Iris pigment epithelial cell (primary cell): ENCODE measurements at regions not wholly inside any gene's neighbourhood (a gene's known extent, or its start where the extent isn't known, plus 50 kb on each side); places are given as distances from the start of the nearest gene placed in this dataset.

ENCODE experiments used
- DNase-seq: peaks from one replicate; pipeline ENCODE4 v3.0.0-alpha.2; 2011; ENCODE audit warnings: low read depth

DNA sequence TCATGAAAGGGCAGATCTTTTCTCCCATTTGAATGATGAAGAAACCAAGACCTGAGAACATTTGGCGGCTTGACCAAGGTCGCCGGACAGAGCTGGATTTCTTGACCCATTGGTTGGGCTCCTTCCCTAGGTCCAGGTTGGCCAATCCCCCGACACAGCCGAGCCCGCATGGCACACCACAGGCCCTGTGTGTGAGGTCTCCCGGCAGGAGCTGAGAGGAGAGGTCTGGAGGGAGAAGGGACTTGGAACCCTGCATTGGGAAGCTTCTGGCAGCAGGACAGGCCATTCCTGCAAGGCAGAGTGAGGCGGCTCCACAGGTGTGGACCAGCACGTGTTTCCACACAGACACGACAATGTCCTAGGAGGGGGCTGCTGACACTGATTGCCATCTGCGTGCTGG lies 98.6 kb upstream of the THY1 start:
- DNase-seq = no peak

DNA sequence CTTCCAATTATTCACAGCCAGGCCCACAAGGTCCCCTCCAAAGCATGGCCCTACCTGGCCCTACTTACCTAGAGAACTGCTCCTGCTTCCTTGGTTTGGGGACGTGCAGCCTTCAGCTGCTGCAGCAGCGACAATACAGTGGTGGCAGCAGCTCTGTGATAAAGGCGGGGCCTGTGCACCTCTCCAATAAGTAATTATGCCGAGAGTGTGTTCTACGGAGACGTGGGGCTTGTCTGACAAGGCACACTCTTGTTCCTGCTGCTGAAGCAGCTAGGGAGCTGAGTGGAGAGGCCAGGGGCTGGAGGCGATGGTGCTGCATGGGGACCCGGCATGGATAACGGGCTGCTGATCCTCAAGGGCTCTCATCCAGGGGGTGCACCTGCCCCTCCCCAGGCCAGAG lies 98.0 kb upstream of the THY1 start:
- no peak for DNase-seq

DNA sequence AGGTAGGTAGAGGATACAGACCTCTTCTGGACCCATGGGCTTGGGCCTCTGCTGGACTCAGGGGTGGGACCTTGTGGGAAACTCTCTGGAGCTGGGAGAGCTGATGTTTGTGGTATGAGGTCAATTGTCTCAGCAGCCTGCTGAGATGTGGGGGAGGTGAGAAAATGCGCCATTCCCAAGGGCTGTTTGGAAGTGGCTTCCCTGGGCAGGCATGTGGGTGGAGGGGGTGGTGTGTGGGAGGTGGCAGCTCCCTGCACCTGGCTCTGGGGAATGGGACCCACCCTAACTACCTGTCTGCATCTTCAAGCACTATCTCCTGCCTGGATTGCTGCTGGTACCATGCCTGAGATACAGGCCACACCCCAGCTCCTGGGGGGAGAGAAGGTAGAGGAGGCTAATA lies 97.4 kb upstream of the THY1 start:
- DNase-seq = no peak

DNA sequence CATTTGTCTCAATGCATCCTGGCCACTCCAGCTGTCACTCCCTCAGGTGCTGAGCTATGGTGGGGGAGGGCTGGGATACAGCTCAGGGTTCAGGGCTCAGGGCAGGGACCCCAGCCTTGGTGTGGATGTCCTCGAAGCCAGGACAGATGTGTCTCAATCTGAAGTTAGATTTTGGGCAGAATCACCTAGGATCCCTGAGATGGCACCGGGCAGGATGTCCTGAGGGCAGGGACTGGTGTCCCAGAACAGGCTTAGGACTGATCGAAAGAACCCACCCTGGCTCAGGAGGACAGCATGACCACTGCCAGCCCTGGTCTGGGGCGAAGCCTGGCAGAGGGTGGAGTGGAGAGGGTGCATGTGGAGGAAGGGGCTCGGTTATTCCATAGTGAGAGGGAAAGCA lies 96.8 kb upstream of the THY1 start:
- DNase-seq = no peak

DNA sequence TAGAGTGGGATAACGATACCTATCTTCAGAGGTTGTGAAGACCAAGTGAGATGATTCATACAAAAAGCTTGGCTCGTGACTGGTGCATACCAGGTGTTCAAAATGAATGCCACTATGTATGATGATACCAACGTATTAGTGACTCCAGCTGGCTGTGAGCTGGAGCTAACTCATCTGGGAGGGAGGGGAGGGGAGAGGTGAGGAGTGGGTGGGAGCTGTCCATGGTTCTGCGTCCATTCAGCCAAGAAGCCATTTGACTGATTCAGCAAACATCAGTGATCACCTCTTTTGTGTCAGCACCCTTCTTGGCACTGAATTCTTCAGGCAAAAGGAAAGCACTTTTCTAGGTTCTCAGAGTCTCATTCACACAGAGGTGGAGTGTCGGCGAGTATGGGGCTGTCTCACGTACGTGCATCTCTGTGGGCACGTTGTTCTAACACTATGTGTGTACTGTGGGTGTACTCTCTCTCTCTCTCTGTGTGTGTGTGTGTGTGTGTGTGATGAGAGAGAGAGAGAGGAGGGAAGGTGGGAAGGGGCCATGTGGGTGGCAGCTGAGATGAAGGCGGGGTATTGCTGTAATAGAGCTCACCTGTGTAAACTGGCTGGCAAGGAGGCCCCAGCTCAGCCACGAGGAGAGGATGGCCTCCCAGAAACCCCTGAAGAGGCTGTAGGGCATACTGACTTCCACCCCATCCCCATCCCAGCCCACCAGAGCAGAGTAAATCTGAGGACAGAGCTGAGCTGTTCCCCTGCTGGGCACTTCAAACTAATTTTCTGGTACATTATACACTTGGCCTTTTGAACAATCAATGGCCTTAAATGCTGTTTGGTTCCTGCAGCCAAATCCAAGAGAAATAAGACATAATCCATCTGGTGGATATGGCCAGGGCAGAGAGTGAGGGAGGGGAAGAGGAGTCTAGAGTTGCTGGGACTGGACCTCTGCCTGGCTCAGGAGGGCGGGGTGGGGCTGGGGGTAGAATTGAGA lies 96.1 kb upstream of the THY1 start:
- peak; percentile 41 for DNase-seq

DNA sequence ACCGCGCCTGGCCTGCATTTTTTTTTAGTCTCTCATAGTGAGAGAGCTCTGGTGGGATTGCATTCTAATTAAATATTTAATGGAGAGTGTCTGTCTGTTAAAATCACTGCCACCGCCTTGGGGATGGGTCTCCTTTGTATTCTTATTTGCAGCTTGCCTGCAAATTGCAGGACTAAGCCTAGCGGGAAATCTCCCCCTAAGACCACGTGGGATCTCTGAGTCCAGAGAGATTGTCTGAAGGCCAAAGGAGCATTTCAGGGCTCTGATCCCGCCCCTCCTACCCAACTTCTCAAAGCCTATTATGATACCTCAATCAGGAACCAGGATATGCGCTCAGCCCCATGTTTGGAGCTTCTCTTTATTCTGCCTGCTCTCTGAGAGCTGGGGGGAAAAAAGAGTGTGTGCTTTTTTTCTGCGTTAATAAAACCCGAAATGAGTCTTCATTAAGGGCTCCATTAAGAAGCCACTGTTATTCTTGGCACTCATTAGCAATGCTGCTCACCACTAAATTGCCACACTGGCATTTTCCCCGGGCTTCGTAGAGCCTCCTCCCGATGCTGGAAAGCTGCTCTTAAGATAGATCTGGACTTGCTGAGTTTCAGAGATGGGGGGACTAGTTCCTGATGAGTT lies 92.9 kb upstream of the THY1 start:
- no peak for DNase-seq

DNA sequence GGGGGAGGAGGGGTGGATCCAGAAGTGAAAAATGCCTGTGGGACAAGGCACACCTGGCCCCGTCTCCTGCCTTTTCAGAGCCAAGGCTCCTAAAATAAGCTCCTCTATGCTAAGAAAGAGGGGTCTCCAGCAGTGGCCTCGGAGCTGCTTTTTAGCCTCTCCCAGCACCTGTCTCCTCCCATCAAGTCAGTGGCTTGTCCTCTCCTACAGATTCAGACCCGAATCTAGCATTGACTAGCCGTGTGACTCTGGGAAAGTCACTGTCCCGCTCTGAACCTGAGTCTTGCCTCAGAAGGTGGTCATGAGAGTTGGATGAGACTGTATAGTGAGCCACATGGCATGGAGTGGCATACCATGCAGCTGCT lies 90.8 kb upstream of the THY1 start:
- no peak for DNase-seq

DNA sequence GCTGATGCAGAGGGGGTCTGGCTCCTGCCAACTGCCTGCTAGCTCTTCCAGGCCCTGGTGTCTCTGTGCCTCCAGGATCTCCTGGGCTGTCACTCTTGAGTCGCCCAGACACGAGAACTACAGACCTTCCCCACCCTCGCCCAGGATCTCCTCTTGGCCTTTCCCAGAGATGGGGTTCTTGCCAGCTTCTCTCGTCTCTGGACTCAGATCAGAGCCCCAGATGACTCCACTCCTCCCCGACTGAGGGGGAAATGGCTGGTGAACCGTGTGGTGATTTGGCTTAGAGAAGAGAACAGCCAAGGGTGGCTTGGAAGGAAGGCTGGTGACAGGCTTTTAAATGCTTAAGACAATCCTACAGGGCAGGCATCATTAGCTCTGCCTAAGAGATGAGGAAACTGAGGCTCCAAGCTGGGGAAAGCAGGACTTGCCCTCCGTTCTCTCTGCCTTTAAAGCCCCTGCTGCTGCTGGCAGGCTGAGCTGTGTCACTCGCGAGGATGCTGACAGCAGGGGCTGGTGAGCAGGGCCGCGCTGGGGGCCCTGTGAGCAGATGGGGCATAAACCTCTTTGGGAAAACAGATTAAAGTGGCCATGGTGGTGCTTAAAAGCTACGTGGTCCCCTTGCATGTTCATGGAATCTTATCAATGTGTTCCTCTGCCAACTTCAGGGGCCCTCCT lies 90.3 kb upstream of the THY1 start:
- DNase-seq = no peak

DNA sequence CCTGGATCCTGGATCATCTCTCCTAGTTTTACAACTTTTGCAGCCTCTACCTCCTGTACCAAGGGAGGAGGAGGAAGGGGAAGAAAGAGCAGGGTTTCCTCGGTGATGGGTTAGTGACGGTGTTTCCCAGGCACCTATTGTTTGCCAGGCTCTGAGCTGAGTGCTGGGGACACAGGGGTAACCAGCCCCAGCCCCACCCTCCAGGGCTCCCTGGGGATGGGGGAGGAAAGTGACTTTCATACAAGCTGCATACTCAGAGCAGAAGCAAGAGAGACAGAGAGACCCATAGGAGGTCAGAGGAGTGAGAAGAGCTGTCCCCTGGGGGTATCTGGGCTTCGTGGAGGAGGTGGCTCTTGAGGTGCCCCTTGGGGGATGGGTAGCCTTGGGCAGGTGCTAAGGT lies 89.4 kb upstream of the THY1 start:
- no peak for DNase-seq

DNA sequence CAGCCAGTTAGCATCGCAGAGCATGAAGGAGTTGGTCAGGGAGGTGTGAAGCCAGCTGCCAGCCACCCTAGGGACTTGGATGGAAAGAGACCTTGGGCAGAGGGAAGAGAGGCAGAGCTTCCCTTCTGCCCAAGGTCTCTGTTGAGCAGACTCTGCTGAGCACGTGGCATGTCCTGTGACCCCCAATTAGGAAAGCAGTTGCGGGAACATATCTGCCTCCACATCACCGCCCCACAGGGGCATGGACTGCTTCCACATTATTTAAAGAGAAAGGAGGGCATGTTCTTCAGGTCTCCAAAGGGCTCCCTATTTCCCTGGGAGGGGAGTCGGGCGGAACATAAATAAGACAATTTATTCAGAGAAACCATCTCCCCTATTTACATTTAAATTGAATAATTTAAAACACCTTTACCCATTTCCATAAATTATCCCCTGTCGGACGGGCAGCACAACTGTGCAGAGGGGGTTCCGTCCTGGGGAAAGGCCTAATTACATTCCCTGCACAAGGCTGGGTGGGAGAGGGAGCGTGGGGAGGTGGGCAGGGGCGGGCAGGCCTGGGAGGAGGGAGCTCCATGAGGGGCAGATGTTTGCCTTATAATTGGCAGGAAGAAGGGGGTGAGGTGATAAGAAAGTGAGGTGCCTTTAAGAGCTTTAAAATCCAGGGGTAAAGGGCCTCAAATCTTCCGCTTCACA lies 88.8 kb upstream of the THY1 start:
- no peak for DNase-seq

DNA sequence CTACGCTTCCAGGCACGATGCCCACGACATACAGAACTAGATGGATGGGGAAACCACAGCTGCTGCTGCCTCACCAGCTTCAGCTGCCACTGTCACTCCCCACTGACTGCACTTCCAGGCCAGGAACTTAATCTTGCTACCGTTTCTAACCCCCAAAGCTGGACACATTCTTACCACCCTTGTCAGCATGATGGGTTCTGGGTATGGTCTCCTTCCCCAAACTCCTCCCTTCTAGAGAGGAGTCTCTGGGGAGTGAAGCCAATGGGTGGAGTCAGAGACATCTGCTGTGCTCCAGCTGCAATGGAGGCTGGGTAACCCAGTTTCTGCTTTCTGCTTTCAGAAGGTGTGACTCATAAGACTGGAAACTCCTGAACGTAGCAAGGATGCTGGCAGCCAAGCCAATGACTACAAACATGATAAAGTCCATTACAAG lies 87.0 kb upstream of the THY1 start:
- DNase-seq = peak; percentile 96

DNA sequence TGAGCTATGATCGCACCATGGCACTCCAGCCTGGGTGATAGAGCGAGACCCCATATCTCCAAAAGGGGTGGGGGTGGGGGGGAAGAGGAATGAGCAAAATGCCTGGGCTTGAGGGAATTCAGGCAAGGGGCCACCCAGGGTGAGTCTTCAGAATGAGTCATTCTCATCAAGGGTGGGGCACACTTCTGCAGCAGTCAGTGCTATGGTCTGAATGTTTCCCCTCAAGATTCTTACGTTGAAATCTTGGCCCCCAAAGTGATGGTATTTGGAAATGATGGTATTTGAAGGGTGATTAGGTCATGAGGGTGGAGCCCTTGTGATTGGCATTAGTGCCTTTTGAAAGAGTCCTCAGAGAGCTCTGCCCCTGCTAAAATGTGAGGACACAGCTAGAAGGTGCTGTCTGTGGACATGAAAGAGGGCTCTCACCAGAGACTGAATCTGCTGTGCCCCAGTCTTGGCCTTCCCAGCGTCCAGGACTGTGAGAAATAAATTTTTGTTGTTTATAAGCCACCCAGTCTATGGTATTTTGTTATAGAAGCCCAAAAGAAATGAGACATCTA lies 86.4 kb upstream of the THY1 start:
- peak; percentile 42 for DNase-seq

DNA sequence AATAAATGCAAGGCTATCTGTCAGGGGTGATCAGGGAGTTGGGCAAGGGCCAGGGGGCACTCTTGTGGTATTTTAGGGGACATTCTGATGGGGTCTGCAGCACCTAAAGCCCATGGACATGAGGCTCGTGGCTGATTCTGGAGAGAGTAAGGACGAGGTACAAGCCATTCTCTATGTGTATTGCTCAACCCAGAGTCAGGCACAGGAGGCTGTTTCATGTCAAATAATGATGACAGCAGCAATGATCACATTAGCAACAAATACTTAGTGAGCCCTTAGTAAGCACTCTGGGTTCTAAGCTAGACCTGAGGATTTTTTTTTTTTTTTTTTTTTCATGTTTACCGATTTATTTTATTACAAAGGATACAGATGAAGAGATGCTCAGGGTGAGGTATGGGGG lies 83.5 kb upstream of the THY1 start:
- DNase-seq = no peak

DNA sequence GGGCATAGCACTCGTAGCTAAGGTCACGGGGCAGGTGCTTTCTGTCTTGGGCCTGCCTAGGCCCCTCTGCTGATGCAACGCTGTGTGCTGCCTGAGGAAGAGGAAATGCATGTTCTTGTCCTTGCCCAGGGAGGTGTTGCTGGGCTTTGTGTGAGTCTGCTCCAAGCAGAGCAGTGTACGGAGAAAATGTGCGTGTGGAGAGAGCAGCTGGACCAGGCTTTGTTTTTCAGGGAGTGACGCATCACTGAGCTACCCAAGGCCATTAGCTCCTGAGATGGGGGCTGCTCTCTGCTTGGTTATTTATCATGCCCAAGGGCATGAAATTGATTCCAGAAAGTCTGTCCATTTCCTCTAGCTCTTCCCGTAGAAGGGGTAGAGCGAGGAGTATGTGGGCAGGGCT lies 82.9 kb upstream of the THY1 start:
- peak; percentile 15 for DNase-seq

DNA sequence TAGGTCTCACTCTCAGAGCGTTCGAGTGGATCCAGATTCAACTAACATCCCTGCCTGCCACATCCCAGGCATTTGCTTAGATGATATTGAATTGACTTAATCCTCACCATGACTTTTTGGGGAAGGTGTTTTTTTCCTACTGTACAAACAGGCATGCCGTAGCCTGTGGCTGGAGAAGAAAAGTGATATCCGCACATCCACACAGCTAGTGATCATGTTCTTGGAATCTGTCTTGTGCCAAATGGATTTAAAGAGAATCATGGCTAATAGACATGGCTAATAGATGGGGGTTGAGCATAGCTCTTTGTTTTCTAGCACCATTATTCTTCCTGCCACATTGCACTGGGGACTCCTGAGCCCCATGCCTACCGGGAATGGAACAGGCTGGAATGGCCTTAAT lies 82.1 kb upstream of the THY1 start:
- no peak for DNase-seq

DNA sequence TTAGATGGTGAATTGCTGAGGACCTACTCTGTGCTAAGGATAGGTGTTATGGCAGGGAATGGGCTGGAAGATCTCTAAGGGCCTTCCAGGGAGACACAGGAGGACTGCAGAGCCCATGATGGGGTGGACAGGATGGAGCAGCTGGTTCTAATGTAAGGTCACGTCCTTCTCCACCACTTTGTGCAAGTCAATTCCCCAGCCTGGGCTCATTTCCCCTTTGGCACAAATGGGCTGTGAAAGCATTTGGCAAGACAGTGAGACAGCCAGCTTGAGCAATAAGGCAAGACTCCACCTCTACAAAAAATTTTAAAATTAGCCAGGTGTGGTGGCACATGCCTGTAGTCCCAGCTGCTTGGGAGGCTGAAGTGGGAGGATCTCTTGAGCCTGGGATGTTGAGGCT lies 81.4 kb upstream of the THY1 start:
- no peak for DNase-seq

DNA sequence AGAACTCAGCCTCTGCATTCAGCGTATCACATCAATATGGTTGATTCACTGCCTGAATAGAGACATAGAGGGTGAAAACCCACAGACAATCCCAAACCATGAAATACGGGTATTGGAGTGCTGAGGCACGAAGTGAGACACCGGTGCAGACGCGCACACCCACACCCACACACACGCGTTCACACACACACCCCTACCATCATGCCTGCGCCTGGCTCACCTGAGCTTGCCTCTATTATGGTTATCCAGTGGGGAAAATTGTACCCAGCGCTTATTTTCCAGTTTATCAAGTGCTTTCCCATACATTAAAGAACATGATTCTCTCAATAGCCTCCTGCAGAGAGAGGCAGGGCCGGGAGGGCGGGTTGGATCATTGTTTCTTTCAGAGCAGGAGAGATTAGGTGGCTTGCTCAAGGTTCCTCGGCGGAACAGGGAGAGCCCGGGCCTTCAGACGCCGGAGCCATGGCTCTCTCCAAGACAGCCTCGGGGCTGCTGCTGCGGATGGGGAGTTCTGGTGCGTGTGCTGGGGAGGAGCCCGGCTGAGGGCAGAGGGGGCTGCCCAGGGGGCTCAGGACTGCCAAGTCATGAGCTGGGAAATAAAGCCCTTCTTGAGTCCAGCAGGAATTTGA lies 78.9 kb upstream of the THY1 start:
- no peak for DNase-seq

DNA sequence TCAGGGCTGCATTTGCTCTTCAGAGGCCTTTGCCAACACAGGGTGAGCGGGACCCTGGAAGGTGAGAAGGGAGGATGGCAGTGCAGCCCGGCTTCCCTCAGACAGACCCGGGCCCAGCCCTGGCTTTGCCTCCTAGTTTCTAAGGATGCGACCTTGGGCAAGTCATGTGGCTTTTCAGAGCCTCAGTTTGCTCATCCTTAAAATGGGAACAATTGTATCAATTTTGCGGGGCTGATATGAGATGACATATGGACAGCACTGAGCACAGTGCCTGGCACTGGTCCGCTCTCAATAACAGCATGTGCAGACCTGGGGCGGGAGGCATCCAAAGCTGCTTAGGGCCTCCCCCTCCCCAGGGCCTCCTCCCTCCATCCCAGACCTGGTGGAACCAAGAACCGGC lies 74.7 kb upstream of the THY1 start:
- DNase-seq = no peak

DNA sequence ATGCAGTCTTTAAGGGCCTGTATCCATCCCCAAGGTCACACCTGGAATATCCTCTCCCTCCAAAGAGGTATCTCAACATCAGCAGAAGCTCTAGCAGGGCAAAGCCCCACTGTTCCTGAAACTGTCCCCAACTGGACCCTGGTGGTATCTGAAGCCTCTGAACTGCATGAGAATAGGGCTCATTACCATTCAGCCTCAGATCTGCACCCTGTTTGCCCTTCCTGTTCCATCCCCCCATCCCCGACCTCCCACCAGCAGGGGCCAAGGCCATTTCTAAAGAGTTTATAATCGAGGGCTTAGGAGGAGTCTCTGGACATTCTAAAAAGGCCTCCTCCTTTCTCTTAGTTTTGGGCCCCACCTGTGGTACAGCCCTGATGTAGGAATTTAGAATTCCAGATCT lies 74.0 kb upstream of the THY1 start:
- DNase-seq = no peak

DNA sequence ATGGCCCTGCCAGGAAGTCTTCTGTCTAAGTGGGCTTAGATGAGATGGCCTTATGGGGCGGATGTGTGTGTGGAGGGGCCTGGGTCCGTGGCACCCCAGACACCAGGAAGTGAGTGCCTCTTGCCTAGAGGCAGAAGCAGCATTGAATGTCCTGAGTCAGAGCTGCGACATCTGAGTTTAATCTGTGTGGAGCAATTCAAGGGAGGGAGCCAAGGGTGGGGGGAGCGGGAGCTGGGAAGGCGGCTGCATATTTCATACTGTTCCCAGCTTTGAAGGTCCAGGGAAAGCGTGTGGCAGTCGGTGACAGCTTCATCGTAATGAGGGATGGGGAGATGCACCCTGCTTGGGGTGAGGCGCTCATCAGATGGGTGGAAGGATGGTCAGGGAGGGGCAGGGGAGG lies 73.5 kb upstream of the THY1 start:
- no peak for DNase-seq

DNA sequence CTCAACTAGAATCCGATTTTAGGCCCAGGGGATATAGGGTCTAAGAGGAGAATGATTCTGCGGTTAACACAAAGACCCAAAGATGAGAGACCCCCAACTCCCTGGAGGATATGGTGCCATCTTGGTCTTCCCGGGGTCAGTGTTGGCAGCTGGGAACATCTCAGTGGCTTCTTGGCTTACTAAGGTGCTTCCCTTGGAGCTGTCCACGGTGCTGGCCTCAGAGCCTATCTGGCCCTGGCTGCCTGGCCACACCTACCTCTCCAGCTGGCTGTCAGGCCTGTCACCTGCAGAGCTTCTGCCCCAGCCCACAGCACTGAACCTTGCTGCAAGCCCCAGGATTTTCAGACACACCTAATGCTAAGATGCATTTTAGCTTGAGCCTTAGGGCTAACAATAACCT lies 70.7 kb upstream of the THY1 start:
- DNase-seq = peak; percentile 33
